Limb (tissue), 2 donors: ENCODE measurements at regions not wholly inside any gene's neighbourhood (a gene's known extent, or its start where the extent isn't known, plus 50 kb on each side); places are given as distances from the start of the nearest gene placed in this dataset.
"Not testable (repeated sequence)": the region's sequence is repeated elsewhere in the genome, so short reads cannot be mapped to it uniquely, and the experiment has no call there.

Experiments used
- DNase-seq, 2 donors: peaks; one replicate each; pipeline ENCODE4 v3.0.0-alpha.2; 2016; ENCODE audit errors: extremely low spot score in 2 of 2

DNA sequence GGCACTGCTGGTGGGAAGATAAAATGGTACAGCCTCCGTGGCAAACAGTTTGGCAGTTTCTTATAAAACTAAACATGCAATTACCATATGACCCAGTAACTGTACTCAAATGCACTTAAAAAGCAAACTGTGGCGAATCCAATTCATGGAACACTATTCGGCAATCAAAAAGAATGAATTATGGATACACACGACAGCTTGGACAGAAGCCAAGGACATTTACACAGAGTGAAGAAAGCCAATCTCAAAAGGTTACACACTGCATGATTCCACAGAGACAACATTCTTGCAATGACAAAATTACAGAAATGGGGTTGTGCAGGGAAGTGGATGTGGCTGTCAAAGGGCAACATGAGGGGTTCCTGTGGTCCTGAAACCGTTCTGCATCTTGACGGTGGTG is 122.1 kb upstream of the IQSEC1 start:
- DNase-seq = no peak

DNA sequence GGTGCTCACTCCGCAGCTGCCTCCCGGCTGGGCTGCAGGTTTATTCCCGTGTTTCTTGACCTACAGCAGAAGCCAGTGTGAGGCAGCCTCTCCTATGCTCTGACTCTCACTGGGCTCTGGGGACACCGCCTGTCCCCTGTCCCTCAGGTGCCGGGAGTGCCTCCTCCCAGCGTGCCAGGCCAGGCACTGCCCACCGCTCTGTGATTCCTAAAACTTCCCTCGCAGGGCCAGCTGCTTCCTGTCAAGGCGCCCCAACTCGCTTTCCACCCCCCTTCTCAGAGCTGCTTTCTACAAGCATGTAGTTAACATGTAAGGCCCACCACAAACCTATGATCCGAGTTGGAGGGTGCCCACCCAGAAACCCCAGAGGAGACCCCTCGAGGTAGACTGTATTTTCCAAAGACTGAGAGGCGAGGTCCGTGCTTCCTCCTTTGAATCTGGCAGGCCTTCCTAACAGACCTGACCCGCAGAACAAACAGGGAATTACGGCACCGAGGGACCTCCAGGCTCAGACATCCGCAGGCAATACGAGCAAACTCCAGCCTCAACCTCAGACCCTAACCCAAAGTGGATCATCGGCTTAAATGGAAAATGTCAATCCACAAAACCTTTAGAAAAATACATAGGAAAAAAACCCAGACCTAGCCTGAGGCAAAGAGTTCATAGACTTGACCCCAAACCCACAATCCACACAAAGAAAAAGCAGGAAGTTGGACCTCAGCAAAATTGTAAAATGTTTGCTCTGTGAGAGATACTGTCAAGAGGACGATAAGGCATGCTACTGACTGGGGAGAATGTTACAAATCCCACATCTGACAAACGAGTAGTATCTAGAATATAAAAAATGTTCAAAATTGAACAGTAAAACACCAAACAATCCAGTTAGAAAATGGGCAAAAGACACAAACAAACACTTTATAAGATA is 121.3 kb upstream of the IQSEC1 start:
- DNase-seq = no peak

DNA sequence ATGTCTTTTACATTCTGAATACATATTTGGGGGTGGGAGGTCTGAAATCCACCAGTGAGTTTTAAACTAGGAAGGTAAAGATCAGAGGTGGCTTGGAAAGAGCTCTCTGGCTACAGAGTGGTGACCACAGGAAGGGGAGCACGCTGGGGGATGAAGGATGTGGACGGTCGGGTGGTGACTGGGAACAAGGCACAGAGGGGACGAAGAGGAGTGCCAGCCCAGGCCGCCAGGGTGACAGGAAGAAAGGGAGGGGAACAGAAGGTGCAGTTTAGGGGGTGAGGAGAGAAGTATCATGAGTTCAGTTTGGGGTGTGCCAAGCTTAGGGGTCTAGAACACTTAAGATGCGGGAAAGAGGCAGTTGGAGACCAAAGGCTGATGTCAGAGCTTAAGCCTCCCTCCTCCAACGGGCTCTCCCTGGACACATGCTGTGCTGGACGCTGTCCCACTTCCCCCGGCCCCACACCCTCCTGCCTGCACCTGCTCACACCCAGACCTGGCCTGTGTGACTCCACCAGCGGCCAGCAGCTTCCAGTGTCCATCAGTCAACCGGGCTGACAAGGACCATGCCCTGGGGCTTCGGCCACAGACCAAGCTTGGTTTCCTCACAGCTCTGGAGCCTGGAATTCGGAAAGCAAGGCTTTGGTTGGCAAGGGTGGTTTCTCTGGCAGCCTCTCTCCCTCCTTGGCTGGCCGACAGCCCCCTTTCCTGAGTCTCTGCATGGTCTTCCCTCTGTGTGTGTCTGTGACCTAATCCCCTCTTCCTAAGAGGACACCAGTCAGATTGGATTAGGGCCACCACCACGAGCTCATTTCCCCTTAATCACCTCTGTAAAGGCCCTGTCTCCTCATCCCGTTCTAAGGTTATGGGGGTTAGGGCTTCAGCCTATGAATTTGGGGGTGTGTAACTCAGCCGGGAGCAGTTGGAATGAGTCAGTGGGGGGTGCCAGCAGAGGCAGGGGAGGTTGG is 120.4 kb upstream of the IQSEC1 start:
- no peak for DNase-seq

DNA sequence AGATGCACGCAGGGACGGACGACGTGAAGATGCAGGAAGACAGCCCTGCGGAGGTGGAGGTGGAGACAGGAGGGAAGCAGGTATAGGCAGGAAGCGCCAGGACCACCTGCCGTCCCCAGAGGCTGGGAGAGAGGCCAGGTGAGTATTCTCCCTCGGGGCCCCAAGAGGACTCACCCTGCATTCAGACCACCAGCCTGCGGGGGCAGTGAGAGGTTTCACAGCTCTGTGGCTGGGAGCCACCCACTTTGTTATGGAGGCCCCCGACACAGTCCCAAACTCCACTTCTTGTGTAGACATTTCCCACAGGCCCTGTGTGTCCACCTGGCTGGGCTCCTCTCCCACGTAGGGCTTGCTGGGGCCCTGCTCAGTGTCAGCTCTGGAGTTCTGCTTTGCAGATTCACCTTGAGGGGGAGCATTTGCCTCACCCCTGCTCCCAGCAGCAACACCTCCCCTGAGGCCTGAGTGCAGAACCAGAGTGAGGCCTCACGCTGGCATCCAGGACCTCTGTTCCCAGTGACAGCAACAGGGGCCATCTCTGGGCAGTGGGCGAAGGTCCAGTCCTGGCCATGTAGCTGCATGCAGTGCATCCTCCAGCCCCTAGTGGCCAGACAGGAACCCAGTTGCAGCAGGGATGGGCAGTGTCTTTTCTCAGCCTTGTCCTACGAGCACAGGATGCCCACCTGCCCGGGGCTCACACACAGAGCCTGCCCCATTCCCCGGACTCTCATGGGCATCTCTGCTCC is 119.4 kb upstream of the IQSEC1 start:
- no peak for DNase-seq

DNA sequence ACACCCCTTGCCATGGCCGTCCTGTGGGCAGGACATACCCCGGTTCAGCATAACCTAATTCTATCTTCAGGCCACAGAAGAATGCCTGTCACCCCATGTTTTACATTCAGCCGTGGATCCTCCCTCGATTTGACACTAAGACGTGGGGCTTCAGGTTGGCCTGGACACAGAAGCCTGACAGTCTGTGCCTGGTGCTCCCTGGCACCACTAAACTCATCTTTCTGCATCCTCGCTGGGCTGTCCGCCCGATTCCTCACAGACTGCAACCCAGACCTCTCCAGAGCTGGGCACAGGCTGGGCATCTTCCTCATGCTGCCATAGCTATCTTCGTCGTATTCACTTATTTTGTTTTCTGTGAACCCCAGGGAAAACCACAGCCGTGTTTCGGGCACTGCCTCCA is 117.8 kb upstream of the IQSEC1 start:
- no peak for DNase-seq

DNA sequence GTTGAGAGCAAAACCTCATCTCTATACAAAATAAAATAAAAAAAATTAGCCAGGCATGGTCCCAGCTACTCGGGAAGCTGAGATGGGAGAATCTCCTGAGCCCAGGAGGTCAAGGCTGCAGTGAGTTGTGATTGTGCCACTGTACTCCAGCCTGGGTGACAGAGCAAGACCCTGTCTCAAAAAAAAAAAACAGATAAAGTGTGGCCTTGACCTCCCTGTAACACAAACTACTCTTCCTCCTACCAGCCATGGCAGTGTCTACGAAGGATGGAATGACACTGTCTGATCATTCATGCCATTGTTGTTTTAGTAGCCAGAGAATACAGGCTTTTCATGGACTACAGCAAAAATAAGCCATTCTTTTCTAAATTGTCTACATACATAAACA is 117.1 kb upstream of the IQSEC1 start:
- DNase-seq = no peak

DNA sequence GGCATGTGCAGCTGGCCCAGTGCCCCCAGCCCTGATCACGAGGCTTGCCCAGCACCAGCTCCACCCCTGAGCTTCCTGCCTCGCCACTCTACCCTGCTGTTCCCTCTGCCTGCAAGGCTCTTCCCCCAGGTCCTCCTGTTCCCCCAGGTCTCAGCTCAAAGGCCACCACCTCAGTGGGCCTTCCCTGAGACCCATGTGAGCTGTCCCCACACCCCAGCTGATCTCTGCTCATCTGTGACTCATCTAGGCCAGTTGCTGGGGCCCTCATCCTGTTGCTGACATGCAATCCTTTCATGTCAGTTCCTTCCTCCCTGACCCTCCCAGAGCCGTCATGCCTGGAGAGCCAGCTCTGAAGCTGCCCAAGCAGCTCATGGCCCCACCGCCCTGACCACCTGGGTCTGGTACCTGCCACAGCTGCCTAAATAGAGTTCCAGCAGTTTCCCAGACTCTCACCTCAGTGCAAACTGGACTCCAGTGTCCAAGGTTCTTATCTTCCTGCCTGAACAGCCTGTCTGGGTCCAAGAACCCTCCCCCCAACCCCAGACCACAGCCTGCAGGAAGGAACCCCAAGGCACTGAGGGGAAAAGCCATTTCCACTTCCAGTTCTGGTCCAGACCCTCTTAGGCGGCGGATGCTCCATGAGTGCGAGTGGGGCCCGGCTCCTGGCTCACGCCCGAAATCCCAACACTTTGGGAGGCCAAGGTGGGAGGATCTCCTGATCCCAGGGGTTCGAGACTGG is 116.6 kb upstream of the IQSEC1 start:
- no peak for DNase-seq

DNA sequence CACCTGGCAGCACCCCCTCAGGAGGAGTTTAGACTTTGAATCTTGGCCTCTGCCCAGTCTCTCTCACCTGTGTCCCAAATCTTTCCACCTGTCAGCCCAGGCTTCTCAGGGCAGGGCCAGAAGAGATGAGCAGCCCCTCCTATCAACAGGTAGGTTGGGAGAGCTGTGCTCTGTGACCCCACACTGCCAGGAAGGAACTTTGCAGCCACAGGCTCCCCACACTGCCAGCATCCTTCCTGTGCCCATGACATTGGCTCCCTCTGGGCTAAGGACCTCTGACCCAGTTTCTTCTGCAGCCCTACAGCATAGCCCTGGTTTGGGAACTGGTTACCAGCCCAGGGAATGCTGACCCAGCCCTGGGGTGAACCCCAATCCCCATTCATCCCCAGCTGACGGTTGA is 115.7 kb upstream of the IQSEC1 start:
- no peak for DNase-seq

DNA sequence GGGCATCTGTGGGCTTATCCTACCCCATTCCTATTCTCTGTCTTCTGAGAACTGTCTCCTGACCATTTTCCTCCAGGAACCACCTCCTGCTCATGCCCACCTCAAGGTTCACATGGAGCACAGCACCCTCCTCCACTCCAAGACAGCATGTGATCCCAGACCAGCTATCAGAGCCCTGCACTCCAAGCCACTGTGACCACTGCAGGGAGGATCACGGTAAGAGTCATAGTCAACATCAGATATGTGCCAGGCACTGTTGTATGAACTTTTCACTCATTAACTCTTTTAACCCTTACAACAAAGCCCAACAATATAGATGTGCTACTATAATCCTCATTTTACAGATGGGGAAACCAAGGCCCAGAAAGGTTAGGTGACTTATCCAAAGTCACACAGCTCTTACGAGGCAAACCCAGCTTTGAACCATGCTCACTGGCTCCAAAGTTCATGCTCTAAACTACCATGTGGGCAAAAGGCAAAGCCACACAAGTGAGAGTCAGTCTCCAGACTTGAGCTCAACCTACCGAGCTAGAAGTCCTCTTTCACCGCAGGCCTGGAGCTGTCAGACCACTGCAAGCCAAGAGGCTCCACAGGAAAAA is 115.1 kb upstream of the IQSEC1 start:
- no peak for DNase-seq

DNA sequence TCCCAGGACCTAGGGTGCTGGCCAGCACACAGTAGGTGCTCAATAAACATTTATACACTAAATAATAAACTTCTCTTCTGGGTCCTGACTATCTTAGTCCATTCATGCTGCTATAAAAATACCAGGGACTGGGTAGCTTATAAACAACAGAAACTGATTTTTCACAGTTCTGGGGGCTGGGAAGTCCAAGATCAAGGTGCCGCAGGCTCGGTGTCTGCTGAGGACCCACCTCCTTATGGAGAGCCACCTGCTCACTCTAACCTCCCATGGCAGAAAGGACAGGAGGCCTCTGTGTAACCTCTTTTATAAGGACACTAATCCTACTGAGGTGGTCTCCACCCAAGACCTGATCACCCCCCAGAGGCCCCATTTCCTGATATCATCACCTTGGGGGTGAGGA is 114.4 kb upstream of the IQSEC1 start:
- DNase-seq = no peak

DNA sequence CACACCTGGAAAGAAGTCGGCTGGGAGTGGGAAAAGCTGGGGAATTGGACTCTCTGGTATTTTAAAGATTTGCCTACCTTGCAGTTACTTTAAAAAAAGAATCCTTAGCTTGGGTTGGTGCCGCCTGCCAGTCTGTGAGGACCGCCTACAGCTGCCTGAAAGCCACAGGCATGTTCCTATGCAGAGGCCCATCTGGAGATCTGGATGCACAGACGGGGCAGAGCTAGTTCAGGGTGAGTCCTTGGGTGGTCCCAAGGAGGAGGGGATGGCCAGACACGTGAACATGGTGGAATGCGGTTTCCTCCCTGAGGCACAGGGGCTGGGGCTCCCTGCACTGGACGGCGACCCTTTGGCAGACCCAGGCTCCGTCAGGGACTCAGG is 113.2 kb upstream of the IQSEC1 start:
- DNase-seq = no peak

DNA sequence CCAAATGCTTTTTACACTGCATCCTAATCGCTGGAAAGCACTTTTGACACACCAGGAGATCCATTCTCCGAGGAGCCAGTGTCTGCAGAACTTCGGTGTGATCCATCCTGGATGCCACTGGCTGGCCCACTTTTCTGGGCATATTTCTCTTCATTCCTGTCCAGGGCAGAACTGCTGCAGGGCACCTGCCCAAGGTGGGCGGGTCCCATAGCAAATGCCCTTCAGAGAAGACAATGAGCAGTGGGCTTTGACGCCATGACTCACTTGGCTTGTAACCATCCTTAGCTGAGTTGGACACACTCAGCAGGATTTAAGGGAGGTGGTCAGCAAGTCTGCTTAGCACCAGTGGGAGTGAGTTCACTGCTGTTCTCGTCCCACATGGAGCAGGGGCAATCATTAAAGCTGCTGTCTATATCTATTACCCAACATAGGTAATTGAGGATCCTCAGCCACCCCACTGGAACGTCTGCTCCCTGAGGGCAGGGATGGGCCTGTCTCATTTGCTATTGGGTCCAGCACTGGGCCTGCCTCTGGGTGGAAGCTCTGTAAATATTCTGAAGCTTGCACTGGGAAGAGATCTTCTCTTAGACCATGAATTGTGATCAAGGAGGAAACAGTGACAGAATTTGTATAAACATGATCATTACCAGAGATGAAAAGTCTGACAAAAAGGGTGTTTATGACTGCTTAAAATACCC is 112.7 kb upstream of the IQSEC1 start:
- DNase-seq = no peak

DNA sequence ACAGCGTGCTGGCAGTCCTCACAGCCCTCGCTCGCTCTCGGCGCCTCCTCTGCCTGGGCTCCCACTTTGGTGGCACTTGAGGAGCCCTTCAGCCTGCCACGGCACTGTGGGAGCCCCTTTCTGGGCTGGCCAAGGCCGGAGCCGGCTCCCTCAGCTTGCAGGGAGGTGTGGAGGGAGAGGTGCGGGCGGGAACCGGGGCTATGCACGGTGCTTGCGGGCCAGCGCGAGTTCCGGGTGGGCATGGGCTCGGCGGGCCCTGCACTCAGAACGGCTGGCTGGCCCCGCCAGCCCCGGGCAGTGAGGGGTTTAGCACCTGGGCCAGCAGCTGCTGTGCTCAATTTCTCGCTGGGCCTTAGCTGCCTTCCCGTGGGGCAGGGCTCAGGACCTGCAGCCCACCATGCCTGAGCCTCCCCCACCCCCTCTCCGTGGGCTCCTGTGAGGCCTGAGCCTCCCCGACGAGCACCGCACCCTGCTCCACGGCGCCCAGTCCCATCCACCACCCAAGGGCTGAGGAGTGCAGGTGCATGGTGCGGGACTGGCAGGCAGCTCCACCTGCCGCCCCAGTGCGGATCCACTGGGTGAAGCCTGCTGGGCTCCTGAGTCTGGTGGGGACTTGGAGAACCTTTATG is 106.5 kb upstream of the IQSEC1 start:
- DNase-seq = not testable (repeated sequence)

DNA sequence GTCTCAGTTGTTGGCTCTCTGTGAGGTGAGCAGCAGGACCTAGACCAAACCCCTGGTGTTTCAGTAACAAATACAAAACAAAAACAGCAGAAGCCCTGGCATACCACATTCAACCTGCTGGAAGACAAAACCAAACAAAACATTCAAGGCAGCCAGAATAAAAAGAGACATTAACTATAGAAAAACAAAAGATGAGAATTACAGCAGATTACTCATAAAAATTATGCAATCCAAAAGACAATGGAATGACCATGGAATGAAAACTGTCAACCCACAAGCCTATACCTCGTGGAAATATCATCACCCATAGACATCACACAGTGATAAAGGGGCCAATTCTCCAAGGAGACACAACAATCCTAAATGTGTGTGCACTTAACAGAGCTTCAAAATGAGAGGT is 106.0 kb upstream of the IQSEC1 start:
- DNase-seq = no peak

DNA sequence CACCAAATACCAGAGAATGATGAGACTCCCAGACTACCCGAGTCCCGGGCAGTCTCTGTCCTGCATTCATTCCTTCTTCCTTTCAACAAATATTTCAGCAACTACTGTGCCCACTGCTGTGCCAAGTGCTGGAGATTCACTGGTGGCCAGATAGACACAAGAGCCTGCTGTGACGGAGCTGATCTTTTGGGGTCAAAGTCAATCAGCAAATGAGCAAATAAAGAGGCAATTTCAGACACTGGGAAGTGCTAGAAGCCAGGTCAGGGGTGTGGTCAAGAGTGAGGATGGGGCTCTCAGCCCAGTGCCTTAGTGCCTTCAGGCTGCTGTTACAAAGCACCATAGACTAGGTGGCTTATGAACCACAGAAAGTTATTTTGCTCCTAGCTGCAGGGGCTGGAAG is 104.9 kb upstream of the IQSEC1 start:
- no peak for DNase-seq

DNA sequence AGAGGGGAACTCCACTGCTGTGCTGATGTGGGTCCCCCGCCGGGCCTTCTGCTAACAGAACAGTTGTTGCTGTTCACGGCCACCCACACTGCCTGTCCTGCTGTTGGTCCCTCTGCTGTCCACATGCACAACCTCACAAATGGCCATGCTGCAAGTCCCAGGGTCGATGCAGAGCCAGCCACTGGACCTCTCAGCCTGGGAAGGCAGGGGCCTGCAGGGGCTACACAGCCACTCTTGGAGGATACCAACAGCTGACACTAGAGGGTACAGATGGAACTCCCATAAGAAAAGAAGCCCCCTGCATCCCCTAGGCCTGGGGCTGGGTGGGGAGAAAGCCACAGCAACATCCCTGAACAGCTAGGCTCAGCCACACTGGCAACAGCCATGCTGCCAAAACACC is 104.4 kb upstream of the IQSEC1 start:
- peak in 1 of 2 donors; percentile 11 for DNase-seq

DNA sequence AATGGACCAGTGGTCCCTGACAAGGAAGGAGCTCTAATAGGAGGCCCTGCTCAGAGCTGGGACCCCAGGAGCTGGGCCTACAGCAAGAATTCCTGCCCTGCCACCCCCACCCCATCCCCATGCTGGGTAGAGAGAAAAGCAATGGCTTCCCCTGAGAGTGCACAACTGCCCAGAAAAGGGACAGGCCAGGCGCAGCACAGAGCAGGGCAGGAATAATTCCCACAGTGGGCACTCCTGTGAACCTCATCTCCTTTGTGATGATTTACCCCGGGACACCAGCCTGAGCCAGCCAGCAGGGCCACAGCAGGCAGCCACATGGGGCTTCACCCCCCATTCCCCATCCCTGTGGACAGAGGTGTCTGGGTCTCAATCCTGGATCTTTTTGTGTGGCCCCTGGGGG is 104.0 kb upstream of the IQSEC1 start:
- no peak for DNase-seq

DNA sequence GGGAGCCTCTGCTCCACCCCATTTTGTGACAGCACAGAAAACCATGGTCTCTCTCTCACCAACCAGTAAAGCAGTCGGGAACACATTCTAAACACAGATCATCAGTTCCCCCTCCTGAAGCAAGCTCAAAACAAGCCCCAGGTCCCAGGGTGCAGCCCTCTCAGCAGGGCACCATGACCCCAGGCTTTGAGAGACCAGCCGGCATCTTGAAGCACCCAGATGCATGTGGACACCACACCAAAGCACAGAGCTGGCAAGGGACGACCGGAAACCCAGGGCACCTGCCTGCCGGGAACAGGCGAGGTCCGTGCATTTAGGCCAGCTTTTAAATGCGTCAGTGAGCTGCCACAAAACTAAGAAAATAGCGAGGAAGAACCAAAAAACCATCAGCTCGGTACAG is 103.2 kb upstream of the IQSEC1 start:
- peak in 1 of 2 donors; percentile 1 for DNase-seq

DNA sequence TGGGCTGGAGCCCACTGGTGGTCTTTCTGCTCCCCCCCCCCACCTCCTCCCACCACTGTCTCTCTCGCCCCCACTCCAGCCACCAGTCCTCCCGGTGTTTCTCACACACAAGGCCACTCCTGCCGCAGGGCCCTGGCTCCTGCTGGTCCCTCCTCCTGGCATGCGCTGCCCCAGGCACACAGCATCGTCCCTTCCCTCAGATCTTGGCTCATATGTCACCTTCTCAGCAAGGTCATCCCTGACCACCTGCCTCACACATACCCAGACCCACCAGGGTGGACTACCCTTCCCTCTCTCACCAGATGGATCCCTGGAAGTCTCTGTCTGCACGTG is 101.5 kb upstream of the IQSEC1 start:
- no peak for DNase-seq
